Brain pericyte (primary cell): ENCODE measurements at regions not wholly inside any gene's neighbourhood (a gene's known extent, or its start where the extent isn't known, plus 50 kb on each side); places are given as distances from the start of the nearest gene placed in this dataset.
"Not testable (repeated sequence)": the region's sequence is repeated elsewhere in the genome, so short reads cannot be mapped to it uniquely, and the experiment has no call there.

Experiments
- DNase-seq: peaks from one replicate; pipeline ENCODE4 v3.0.0-alpha.2; 2012; ENCODE audit warnings: low read depth, low spot score

DNA sequence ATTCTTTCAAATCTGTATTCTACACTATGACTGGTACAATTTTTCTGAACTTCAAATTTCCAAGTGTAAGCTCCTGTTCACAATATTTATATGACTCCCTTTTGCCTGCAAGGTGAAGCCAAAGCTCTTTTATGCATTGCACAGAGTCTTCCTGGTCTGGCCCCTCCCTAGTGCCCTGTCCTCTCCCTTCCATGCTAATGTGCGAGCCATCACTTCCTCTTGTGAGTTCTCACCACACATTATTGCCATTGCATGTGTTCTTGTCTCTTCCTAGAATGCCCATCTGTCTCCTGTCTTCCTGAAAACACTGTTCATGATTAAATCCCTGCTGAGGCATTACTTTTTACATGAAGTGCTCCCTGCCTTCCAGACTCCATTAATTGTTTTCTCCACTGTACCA lies 169.9 kb downstream of the MC4R start:
- DNase-seq = no peak

DNA sequence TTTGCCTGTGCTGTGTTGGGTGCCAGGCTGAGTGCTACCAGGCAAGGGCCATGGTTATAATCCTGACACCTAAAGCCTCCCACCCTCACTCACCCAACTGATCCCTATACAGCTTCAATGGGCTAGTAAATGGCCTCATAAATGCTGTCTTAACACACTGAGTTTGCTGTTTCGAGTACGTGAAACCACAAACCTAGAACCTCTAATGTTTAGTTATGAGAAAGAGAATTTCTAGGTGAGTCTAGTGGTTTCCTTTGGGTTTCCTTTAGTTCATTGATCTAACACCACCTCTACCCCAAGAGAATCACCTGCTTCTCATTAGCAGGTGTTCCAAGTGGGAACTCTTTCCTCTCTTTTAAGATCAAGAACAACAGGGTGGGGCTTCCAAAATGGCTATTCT lies 172.0 kb downstream of the MC4R start:
- DNase-seq = no peak

- no peak for DNase-seq
These were observed 173.1 kb downstream of the MC4R start for GRCh38 chr18:60199505-60199904.

DNA sequence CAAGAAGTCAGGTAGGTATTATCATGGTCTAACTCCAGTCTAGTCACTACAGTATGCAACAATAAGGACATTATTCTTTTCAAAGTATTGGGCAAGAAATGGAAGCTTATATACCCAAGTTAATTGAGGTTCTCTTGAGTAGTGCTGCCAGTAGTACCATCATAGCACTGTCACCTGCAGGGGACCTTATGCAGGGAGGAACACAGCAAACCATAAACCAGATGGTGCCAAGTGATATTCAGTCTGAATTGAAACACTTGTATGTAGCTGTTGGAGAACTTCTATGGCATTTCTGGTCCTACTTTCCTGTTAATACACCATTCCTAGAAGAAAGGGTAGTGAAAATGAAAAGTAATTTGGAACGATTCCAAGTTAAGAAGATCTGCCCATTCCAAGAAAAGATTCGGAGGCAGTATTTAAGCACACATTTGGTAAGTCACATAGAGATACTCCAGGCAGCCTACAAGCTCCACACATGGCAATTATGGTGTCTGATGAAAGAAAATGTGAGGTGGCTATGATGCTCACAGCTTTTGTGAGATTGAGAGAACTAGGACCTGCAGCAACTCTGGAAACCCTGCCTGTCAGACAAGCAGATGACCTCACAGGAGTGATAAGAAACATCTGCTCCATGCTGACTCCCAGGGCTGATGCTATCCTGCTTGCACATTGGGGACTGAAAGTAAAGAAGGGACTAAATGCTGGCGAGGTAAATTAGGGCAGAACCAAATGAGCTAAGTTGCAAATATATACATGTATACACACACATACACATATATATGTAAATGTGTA lies 174.7 kb downstream of the MC4R start:
- no peak for DNase-seq

DNA sequence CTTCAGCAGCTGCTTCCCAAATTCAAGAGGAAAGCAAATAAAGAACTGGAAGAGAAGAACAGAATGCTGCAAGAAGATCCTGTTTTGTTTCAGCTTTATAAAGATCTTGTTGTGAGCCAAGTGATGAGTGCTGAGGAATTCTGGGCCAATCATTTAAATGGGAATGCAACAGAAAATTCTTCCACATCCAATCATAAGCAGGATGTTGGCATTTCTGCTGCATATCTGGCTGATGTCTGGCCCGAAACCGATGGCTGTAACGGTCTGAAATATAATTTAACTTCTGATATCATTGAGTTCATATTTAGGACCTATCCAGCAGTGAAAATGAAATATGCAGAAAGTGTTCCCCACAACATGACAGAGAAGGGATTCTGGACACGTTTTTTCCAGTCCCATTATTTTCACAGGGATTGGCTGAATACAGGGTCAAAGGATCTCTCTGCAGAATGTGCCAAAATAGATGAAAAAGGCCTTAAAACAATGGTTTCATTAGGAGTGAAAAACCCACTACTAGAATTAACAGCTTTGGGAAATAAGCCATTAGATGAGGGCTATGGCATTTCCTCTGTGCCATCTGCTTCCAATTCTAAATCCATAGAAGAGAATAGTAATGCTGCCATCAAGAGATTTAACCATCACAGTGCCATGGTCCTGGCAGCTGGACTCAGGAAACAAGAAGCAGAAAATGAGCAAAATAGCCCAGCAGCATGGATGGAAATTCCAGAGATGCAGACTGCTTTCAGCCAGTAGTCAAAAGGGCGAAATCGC lies 175.6 kb downstream of the MC4R start:
- no peak for DNase-seq

GRCh38 chr18:60193780-60194179 lies 178.8 kb downstream of the MC4R start:
- DNase-seq = no peak

GRCh38 chr18:60191926-60192325 lies 180.6 kb downstream of the MC4R start:
- DNase-seq = no peak

DNA sequence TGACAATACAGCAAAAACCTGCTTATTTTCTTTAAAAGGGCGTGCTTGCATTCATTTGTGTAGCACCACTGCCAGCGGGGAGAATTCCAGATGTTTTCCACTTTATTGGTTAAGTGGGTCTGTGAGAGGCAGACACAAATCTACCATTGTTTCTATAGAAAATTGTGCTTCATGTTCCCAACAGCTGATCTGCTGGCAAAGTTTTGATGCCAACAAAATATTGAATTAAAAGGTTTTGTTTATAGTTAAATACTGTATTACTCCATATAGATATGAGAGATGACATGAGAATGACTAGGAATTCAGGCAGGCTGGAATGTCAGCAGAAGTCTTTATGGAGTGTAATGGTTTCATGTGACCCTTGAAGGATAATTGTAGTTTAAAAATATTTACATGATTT lies 182.7 kb downstream of the MC4R start:
- DNase-seq = no peak

DNA sequence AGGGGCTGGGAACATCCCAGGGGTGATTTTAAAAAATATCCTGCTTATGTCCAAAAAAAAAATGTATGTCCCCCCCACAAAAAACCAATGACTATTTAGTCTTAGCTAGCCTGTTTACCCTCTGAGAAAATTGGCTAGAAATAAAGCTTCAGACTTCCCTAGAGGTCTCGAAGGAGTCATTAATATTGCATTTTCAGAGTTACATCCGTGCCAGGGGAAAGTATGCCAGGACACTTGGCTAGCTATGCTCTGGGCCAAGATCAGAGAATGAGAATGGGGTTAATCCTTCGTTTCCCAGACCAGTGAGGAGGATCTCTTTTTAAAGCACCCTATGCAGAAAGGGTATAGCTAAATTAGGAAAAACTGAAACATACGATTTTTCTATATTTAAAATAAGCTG lies 183.6 kb downstream of the MC4R start:
- no peak for DNase-seq

DNA sequence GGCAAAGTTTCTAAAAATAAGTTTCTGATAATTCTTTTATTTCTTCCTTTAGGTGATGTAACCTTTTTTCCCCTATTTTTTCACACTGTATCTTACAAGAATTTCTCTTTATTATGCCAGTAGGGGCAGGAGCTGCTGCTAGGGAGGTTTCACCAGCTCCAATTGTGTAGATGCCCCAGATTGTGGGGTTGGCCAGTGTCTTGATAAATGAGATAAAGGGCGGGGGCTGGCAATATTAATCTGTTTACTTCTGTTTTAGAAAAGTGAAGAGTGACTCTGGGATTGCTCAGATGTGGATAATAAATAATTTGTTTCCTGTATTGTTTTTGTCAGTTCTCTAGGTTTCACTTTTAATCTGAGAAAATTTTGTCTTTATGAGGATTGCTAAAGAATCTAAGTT lies 190.4 kb downstream of the MC4R start:
- DNase-seq = no peak

DNA sequence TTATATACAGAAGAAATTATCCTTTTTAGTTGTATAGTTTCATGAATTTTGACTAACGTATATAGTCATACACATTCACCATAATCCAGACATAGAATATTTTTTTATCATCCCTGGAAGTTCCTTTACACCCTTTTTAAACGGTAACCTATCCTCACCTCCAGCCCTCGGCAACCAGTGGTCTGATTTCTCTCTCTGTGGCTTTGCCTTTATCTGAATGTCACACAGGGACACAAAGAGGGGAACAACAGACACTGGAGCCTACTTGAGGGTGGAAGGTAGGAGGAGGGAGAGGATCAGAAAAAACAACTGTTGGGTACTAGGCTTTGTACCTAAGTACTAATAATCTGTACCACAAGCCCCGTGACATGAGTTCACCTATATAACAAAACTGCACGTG lies 191.9 kb downstream of the MC4R start:
- no peak for DNase-seq

DNA sequence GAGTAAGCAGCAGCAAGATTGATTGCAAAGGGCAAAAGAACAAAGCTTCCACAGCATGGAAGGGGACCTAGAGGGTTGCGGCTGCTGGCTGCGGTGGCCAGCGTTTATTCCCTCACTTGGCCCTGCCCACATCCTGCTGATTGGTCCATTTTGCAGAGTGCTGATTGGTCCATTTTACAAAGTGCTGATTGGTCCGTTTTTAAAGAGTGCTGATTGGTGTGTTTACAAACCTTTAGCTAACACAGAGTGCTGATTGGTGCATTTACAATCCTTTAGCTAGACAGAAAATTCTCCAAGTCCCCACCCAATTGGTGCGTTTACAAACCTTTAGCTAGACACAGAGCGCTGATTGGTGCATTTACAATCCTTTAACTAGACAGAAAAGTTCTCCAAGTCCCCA lies 194.4 kb downstream of the MC4R start:
- not testable (repeated sequence) for DNase-seq

DNA sequence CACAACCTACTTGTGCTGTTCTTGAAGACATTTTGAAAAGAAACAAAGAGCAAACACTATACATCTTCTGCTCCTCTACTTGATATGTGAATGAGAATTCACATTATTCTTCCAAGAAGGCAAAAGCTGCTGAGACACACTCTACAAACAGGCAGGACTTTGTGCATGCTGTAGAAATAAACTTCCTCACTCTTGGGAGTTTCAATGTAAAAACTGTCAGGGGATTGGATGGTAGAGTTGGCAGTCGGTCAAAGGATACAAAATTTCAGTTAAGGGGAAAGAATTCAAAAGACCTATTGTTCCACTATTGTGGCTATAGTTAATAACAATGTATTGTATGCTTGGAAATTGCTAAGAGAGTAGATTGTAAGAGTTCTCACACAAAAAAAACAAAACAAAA lies 196.3 kb downstream of the MC4R start:
- no peak for DNase-seq

DNA sequence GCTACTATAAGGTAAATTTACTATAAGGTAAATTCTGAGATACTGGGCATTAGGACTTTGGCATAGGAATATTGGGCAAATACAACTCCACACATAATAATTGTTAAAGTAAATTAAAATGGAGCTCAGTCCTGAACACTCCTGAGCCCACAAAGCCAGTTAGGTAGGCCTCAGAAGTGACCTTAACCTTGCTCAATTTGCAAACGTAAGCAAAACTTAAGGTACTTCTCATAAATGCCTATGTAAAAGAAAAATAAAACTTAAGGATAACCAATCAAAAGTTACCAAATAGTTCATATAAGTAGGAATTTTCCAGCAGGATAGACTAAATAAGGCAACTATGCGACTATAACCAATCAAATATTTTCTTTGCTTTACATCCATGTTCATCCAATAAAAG lies 197.7 kb downstream of the MC4R start:
- DNase-seq = no peak

DNA sequence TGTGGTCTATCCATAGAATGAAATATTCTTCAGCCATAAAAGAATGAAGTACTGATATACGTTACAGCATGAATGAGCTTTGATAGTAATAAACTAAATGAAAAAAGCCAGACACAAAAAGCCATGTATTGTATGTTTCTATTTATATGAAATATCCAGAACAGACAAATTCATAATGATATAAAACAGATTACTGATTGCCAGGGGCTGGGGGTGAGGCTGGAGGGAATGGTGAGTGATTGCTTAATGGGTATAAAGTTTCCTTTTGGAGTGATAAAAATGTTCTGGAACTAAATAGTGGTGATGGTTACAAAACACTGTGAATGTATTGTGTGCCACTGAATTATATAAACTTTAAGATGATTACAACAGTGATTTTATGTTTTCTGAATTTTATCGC lies 200.5 kb downstream of the MC4R start:
- DNase-seq = no peak

DNA sequence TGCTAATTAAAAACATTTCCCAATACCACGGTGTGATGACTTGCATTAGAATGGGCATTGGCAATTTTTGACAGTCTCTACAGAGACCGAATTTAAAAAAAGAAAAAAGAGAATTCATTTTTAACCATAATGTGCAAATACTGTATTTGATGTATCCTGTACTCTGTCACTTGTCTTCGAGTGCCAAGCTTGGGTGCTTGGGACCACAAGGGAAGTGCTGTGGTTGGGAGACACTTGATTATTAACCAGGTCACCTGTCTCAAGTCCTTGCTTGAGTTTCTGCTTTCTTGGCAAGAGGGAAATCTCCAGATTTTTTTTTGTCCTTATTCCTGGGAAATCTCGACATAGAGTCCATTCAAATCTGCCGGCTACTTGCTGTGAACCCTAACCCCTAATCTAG lies 209.0 kb downstream of the MC4R start:
- DNase-seq = no peak

- DNase-seq = no peak
These were observed 210.2 kb downstream of the MC4R start for GRCh38 chr18:60162388-60162787.

DNA sequence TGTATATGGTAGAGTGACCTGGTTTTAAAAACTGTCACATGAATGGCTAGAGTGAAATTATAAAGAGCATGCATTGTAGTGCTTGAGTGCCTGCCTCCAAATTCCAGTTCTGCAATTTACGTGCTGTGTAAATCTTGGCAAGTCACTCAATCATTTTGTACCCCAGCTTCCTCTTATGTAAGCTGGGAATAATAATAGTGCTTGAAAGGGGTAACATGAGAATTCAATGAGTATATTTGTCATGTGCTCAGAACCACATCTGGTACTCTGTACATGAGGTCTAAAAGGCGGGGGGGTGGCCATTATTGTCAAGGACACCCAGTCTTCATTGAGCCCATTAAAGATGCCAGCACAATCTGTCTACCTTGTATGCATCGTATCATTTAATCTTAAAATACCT lies 214.8 kb downstream of the MC4R start:
- no peak for DNase-seq

DNA sequence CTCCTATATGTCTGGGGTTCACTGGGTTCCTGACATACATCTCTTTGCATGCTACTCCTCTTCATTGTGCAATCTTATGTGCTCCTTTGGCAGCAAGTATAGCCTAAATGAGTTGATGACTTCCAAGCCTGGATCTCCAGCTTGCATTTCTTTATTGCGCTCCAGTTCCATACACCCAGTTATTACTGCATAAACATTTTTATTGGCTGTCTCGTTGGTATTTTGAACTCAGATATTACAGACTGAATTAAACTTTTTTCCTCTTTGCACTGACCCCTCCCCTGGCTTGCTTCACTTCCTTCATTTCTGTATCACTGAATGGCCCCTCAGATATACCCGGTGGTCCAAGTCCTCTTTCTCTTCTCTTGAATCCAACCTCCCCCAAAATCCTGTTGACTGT lies 219.2 kb downstream of the MC4R start:
- DNase-seq = no peak

DNA sequence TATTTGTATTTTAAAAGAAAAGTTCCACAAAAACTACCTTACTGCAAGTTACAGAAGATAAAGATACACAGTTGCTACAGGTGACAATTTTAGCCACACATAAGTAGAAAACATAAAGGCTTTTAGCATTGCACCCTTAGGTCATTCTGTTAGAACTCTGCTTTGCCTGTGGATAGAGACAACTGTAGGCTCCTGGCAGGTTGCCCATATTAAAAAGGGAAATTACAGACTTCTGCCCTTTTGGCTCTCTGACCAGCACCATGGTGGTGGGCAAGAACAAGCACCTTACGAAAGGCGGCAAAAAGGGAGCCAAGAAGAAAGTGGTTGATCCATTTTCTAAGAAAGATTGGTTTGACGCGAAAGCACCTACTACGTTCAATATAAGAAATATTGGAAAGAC lies 223.3 kb downstream of the MC4R start:
- DNase-seq = no peak

- DNase-seq = no peak
These were observed 225.3 kb downstream of the MC4R start for GRCh38 chr18:60147323-60147722.

DNA sequence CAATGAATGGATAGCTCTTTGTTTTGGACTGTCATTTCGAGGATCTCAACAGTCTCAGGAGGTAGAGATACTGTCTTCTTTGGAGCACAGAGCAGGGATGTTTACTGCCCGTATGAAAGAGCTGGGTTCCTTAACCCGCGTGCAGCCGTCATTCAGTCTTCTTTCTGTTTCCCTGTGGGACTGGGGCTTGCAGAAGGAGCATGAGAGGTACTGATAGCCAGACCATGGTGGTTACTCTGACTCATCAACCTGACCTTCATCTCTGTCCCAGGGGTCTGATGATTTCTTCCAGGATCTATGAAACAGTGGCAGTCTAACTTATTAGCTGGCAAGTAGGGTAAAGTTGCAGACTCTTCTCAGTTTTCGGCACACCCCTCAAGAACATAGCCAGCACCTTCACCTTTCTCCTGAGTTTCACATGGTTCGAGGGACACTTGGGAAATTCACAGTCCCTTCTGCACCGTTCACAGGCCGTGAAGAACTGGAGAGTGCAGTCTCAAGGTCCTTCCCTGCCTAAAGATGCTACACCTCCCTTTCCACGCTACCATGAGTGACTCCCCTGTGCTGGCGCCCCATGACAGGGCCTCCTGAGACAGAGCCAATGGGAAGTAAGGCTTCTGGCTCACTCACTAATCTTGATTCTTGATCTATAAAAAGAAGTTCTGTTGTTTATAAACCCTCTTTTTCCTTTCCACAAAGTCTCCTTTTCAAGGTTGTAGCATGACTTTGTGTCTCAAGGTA lies 226.2 kb downstream of the MC4R start:
- DNase-seq = no peak

GRCh38 chr18:60145776-60146175 lies 226.8 kb downstream of the MC4R start:
- DNase-seq = no peak
